Colon (tissue), 2 donors: ENCODE measurements at regions not wholly inside any gene's neighbourhood (a gene's known extent, or its start where the extent isn't known, plus 50 kb on each side); places are given as distances from the start of the nearest gene placed in this dataset.

Source experiments
- FAIRE-seq: peaks from 2 replicates; lab custom pipeline; 2012; peaks lifted over from hg19 to GRCh38; lab: Jason Lieb, UNC
- donor health status: control.
- donor health status: control.

- FAIRE-seq, result no peak
Observed at GRCh38 chr3:193850084-193850619, 257.1 kb downstream of the OPA1 start.

- no peak for FAIRE-seq
Observed at GRCh38 chr3:193851428-193851847, 258.4 kb downstream of the OPA1 start.

GRCh38 chr3:193851941-193852674, 259.1 kb downstream of the OPA1 start:
- FAIRE-seq, result no peak

- no peak for FAIRE-seq
Observed at GRCh38 chr3:193852901-193853300, 259.9 kb downstream of the OPA1 start.

GRCh38 chr3:193853511-193854219, 260.7 kb downstream of the OPA1 start:
- no peak for FAIRE-seq

- no peak for FAIRE-seq
Observed at GRCh38 chr3:193857996-193858395, 265.0 kb downstream of the OPA1 start.

- no peak for FAIRE-seq
Observed at GRCh38 chr3:193859195-193859594, 266.2 kb downstream of the OPA1 start.

- FAIRE-seq, result no peak
Observed at GRCh38 chr3:193861012-193861411, 268.0 kb downstream of the OPA1 start.

GRCh38 chr3:193862843-193863242, 269.8 kb downstream of the OPA1 start:
- FAIRE-seq, result no peak

GRCh38 chr3:193863657-193864357, 270.8 kb downstream of the OPA1 start:
- FAIRE-seq, result no peak

- no peak for FAIRE-seq
Observed at GRCh38 chr3:193865339-193865738, 270.6 kb upstream of the HES1 start.

GRCh38 chr3:193865896-193866480, 270.0 kb upstream of the HES1 start:
- no peak for FAIRE-seq

GRCh38 chr3:193868590-193868989, 267.4 kb upstream of the HES1 start:
- FAIRE-seq, result no peak

- no peak for FAIRE-seq
Observed at GRCh38 chr3:193869221-193870201, 266.4 kb upstream of the HES1 start.

GRCh38 chr3:193870376-193871219, 265.4 kb upstream of the HES1 start:
- no peak for FAIRE-seq

GRCh38 chr3:193871220-193871485, 264.8 kb upstream of the HES1 start:
- no peak for FAIRE-seq

GRCh38 chr3:193872265-193872753, 263.6 kb upstream of the HES1 start:
- FAIRE-seq, result no peak

GRCh38 chr3:193873426-193874201, 262.3 kb upstream of the HES1 start:
- FAIRE-seq, result no peak

GRCh38 chr3:193874512-193874911, 261.4 kb upstream of the HES1 start:
- no peak for FAIRE-seq
